Prostate gland (tissue), 2 donors: ENCODE measurements at regions not wholly inside any gene's neighbourhood (a gene's known extent, or its start where the extent isn't known, plus 50 kb on each side); places are given as distances from the start of the nearest gene placed in this dataset.

Experiments used
- POLR2A ChIP-seq: fragments of 450-650 bp; IDR thresholded peaks from one replicate; pipeline ENCODE4 v1.6.1; 2016; ENCODE audit warnings: antibody characterized with exemption, mild to moderate bottlenecking
- POLR2AphosphoS5 ChIP-seq: sonication (generic); formaldehyde crosslinking; IDR thresholded peaks from one replicate; pipeline ENCODE4 v1.6.1; 2017; ENCODE audit warnings: antibody characterized with exemption
- TF ChIP-seq, protein P1 (sequence below), 4 experiments: fragments of 200-600 bp in 2 of 4; fragments of 450-650 bp in 2 of 4; sonication (generic) in 2 of 4; IDR thresholded peaks; 1 replicate in 3 of 4; 2 replicates in 1 of 4; pipeline ENCODE4 v1.5.1; 2016 to 2019; ENCODE audit warnings: antibody characterized with exemption in 4 of 4, mild to moderate bottlenecking in 2 of 4, moderate library complexity in 2 of 4

DNA sequence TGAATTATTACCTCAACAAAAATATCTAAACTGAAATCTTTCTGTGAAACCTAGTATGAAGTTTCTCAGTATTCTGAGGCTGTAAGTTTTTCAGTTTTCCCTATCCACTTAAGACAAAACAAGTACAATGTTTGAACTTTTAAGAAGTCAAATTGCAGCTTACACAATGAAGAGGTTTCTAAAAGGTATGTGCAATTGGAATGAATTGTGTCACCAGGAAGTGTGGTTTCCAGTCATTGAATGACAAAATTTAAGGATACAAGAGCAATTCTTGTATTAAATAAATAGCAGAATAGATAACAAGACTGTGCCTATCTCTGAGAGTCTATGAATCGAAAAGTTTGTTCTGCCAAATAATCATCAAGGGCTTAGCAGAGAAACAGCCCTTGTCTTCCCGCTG is 207.3 kb downstream of the ANKRD50 start:
- TF ChIP-seq, protein P1, sequence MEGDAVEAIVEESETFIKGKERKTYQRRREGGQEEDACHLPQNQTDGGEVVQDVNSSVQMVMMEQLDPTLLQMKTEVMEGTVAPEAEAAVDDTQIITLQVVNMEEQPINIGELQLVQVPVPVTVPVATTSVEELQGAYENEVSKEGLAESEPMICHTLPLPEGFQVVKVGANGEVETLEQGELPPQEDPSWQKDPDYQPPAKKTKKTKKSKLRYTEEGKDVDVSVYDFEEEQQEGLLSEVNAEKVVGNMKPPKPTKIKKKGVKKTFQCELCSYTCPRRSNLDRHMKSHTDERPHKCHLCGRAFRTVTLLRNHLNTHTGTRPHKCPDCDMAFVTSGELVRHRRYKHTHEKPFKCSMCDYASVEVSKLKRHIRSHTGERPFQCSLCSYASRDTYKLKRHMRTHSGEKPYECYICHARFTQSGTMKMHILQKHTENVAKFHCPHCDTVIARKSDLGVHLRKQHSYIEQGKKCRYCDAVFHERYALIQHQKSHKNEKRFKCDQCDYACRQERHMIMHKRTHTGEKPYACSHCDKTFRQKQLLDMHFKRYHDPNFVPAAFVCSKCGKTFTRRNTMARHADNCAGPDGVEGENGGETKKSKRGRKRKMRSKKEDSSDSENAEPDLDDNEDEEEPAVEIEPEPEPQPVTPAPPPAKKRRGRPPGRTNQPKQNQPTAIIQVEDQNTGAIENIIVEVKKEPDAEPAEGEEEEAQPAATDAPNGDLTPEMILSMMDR (IDR thresholded peaks at IDR 0.05), result no peak
- TF ChIP-seq POLR2A (no peak), POLR2AphosphoS5 (no peak)
